ENCODE measurements at regions not wholly inside any gene's neighbourhood (a gene's known extent, or its start where the extent isn't known, plus 50 kb on each side); places are given as distances from the start of the nearest gene placed in this dataset.

GRCh38 chr14:61918998-61919397 lies 156.8 kb downstream of the SNAPC1 start:
- H3K79me2 ChIP-seq (ENCODE audit: insufficient read depth, low read depth), result no peaks in the 10 kb centered on the region
- no peak overlapping the region for H3K4me3 ChIP-seq (IDR thresholded peaks at IDR 0.05; ENCODE audit: insufficient read depth, low read depth, low read length)
- no peaks in the 10 kb centered on the region for H4K20me1 ChIP-seq (ENCODE audit: insufficient read depth)
- H3K4me2 ChIP-seq, result no peak overlapping the region
- H3K4me1 ChIP-seq (ENCODE audit: low read depth, poor library complexity, severe bottlenecking), result no peaks in the 10 kb centered on the region
- no peaks in the 10 kb centered on the region for H3K36me3 ChIP-seq (ENCODE audit: insufficient read depth)
- TF ChIP-seq CTCF (conservative IDR thresholded peaks at IDR 0.05; ENCODE audit: low read depth, low read length), result no peak
- no peak overlapping the region for H2AFZ ChIP-seq (ENCODE audit: low read depth)
- no peak overlapping the region for H3K27ac ChIP-seq
- no peak overlapping the region for H3K9ac ChIP-seq
- H3K27me3 ChIP-seq (ENCODE audit: insufficient read depth, low read depth), result no peaks in the 10 kb centered on the region

- no peak for TF ChIP-seq CTCF (conservative IDR thresholded peaks at IDR 0.05; ENCODE audit: low read depth, low read length)
- H2AFZ ChIP-seq (ENCODE audit: low read depth), result no peak overlapping the region
- H3K9ac ChIP-seq, result no peak overlapping the region
- H3K36me3 ChIP-seq (ENCODE audit: insufficient read depth), result no peaks in the 10 kb centered on the region
- H3K4me2 ChIP-seq, result no peak overlapping the region
- no peak overlapping the region for H3K27ac ChIP-seq
- H3K79me2 ChIP-seq (ENCODE audit: insufficient read depth, low read depth), result no peaks in the 10 kb centered on the region
- H4K20me1 ChIP-seq (ENCODE audit: insufficient read depth), result no peaks in the 10 kb centered on the region
- H3K27me3 ChIP-seq (ENCODE audit: insufficient read depth, low read depth), result no peaks in the 10 kb centered on the region
- H3K4me1 ChIP-seq (ENCODE audit: low read depth, poor library complexity, severe bottlenecking), result no peaks in the 10 kb centered on the region
- H3K4me3 ChIP-seq (IDR thresholded peaks at IDR 0.05; ENCODE audit: insufficient read depth, low read depth, low read length), result no peak overlapping the region
Observed at GRCh38 chr14:61923348-61923747, 161.1 kb downstream of the SNAPC1 start.

- TF ChIP-seq CTCF (conservative IDR thresholded peaks at IDR 0.05; ENCODE audit: low read depth, low read length), result no peak
- H3K27ac ChIP-seq, result no peak overlapping the region
- no peaks in the 10 kb centered on the region for H3K79me2 ChIP-seq (ENCODE audit: insufficient read depth, low read depth)
- no peaks in the 10 kb centered on the region for H3K27me3 ChIP-seq (ENCODE audit: insufficient read depth, low read depth)
- H3K36me3 ChIP-seq (ENCODE audit: insufficient read depth), result no peaks in the 10 kb centered on the region
- H4K20me1 ChIP-seq (ENCODE audit: insufficient read depth), result no peaks in the 10 kb centered on the region
- H2AFZ ChIP-seq (ENCODE audit: low read depth), result no peak overlapping the region
- H3K4me2 ChIP-seq, result no peak overlapping the region
- no peaks in the 10 kb centered on the region for H3K4me1 ChIP-seq (ENCODE audit: low read depth, poor library complexity, severe bottlenecking)
- H3K4me3 ChIP-seq (IDR thresholded peaks at IDR 0.05; ENCODE audit: insufficient read depth, low read depth, low read length), result no peak overlapping the region
- no peak overlapping the region for H3K9ac ChIP-seq
Observed at GRCh38 chr14:61925043-61925442, 162.8 kb downstream of the SNAPC1 start.

GRCh38 chr14:61925732-61926435 lies 163.7 kb downstream of the SNAPC1 start:
- Histone ChIP-seq H3K9ac (no peak overlapping the region), H3K27me3 (ENCODE audit: insufficient read depth, low read depth) (no peaks in the 10 kb centered on the region), H3K36me3 (ENCODE audit: insufficient read depth) (no peaks in the 10 kb centered on the region), H3K4me2 (no peak overlapping the region), H3K4me3 (IDR thresholded peaks at IDR 0.05; ENCODE audit: insufficient read depth, low read depth, low read length) (no peak overlapping the region), H4K20me1 (ENCODE audit: insufficient read depth) (no peaks in the 10 kb centered on the region), H2AFZ (ENCODE audit: low read depth) (no peak overlapping the region), H3K27ac (no peak overlapping the region), H3K79me2 (ENCODE audit: insufficient read depth, low read depth) (no peaks in the 10 kb centered on the region), H3K4me1 (ENCODE audit: low read depth, poor library complexity, severe bottlenecking) (no peaks in the 10 kb centered on the region)
- no peak for TF ChIP-seq CTCF (conservative IDR thresholded peaks at IDR 0.05; ENCODE audit: low read depth, low read length)

Measured in KMS-11 (cell line).